ENCODE measurements at regions not wholly inside any gene's neighbourhood (a gene's known extent, or its start where the extent isn't known, plus 50 kb on each side); places are given as distances from the start of the nearest gene placed in this dataset.
A peak's percentile ranks its signal among the peaks of the same experiment; 100 is the strongest.
"Not testable (repeated sequence)": the region's sequence is repeated elsewhere in the genome, so short reads cannot be mapped to it uniquely, and the experiment has no call there.

- Histone ChIP-seq H3K36me3 (ENCODE audit: control insufficient read depth, insufficient read depth, low read length) (no peaks in the 10 kb centered on the region), H3K4me1 (no peaks in the 10 kb centered on the region), H3K9me3 (no peaks in the 10 kb centered on the region; the same call in 1 of the 2 replicates), H3K4me3 (ENCODE audit: low read depth, low read length) (no peak overlapping the region), H3K27me3 (replicated peaks; ENCODE audit: control insufficient read depth, insufficient read depth, low read length) (no peaks in the 10 kb centered on the region)
- no peak overlapping the region for H3K27ac Mint-ChIP-seq (ENCODE audit: unreplicated experiment)
- no peaks in the 10 kb centered on the region for H3K4me1 Mint-ChIP-seq (ENCODE audit: low read depth, unreplicated experiment)
- POLR2A ChIA-PET: no interaction called here
- no peak for DNase-seq
- BruUV-seq (replicated peaks): no TSS peak
- no peaks in the 10 kb centered on the region for H3K27me3 Mint-ChIP-seq (ENCODE audit: insufficient read depth, unreplicated experiment)
- intact Hi-C loops (cut with micrococcal nuclease; ENCODE audit: unreplicated experiment): no loop called here
- TF ChIP-seq CTCF (IDR thresholded peaks at IDR 0.05; ENCODE audit: insufficient read depth in 1 of 2, low read depth in 1 of 2, low read length in 1 of 2, severe bottlenecking in 1 of 2, unreplicated experiment in 1 of 2): no peak
- H3K9me3 Mint-ChIP-seq (ENCODE audit: unreplicated experiment): peaks cover 8% of the 10 kb centered on the region
- CTCF ChIA-PET: no interaction called here
- no peaks in the 10 kb centered on the region for H3K36me3 Mint-ChIP-seq (ENCODE audit: insufficient read depth, unreplicated experiment)
- H3K4me3 Mint-ChIP-seq (ENCODE audit: unreplicated experiment): no peak overlapping the region
Measured at GRCh38 chr3:153503873-153504272, 341.8 kb downstream of the RAP2B start.

- BruUV-seq (replicated peaks): TSS peak; percentile 80
- Mint-ChIP-seq H3K4me3 (ENCODE audit: unreplicated experiment) (peak overlapping the region; percentile 81), H3K27ac (ENCODE audit: unreplicated experiment) (peak overlapping the region; percentile 95)
- H3K27me3 ChIP-seq (replicated peaks; ENCODE audit: control insufficient read depth, insufficient read depth, low read length); H3K4me1 Mint-ChIP-seq (ENCODE audit: low read depth, unreplicated experiment); DNase-seq; H3K27me3 Mint-ChIP-seq (ENCODE audit: insufficient read depth, unreplicated experiment); H3K4me1 ChIP-seq; intact Hi-C loops (cut with micrococcal nuclease; ENCODE audit: unreplicated experiment); H3K9me3 Mint-ChIP-seq (ENCODE audit: unreplicated experiment); POLR2A ChIA-PET; H3K9me3 ChIP-seq; H3K36me3 ChIP-seq (ENCODE audit: control insufficient read depth, insufficient read depth, low read length); H3K36me3 Mint-ChIP-seq (ENCODE audit: insufficient read depth, unreplicated experiment); CTCF ChIA-PET: not testable (repeated sequence)
- peak overlapping the region; percentile 29 for H3K4me3 ChIP-seq (ENCODE audit: low read depth, low read length)
Measured at GRCh38 chr3:153506205-153506604, 344.2 kb downstream of the RAP2B start.

- intact Hi-C loops (cut with micrococcal nuclease; ENCODE audit: unreplicated experiment); H3K27me3 Mint-ChIP-seq (ENCODE audit: insufficient read depth, unreplicated experiment); POLR2A ChIA-PET: not testable (repeated sequence)
Measured at GRCh38 chr3:153506686-153507085, 344.7 kb downstream of the RAP2B start.

GRCh38 chr3:153513236-153513635 lies 351.2 kb downstream of the RAP2B start:
- CTCF ChIA-PET: no interaction called here

More at GRCh38 chr3:153506686-153507085, 344.7 kb downstream of the RAP2B start:
- H3K9me3 ChIP-seq; H3K27me3 ChIP-seq (replicated peaks; ENCODE audit: control insufficient read depth, insufficient read depth, low read length); BruUV-seq (replicated peaks); H3K9me3 Mint-ChIP-seq (ENCODE audit: unreplicated experiment); H3K4me1 Mint-ChIP-seq (ENCODE audit: low read depth, unreplicated experiment); H3K36me3 ChIP-seq (ENCODE audit: control insufficient read depth, insufficient read depth, low read length); CTCF ChIA-PET; H3K36me3 Mint-ChIP-seq (ENCODE audit: insufficient read depth, unreplicated experiment); H3K4me1 ChIP-seq: not testable (repeated sequence)
- peak overlapping the region; percentile 81 for H3K4me3 Mint-ChIP-seq (ENCODE audit: unreplicated experiment)
- peak overlapping the region; percentile 31 for H3K4me3 ChIP-seq (ENCODE audit: low read depth, low read length)
- peak; percentile 62 to 78 for DNase-seq
- peak overlapping the region; percentile 95 for H3K27ac Mint-ChIP-seq (ENCODE audit: unreplicated experiment)

More at GRCh38 chr3:153513236-153513635, 351.2 kb downstream of the RAP2B start:
- intact Hi-C loops (cut with micrococcal nuclease; ENCODE audit: unreplicated experiment): loop anchor here (10.0 kb wide), 1 partner anchor 82 kb away; no protein-coding TSS in a partner anchor
- H3K4me3 Mint-ChIP-seq (ENCODE audit: unreplicated experiment): no peak overlapping the region
- peaks cover 9% of the 10 kb centered on the region; the same call in 1 of the 2 replicates for H3K9me3 ChIP-seq
- peaks cover 12% of the 10 kb centered on the region for H3K9me3 Mint-ChIP-seq (ENCODE audit: unreplicated experiment)
- H3K4me3 ChIP-seq (ENCODE audit: low read depth, low read length): no peak overlapping the region
- no peaks in the 10 kb centered on the region for H3K27me3 Mint-ChIP-seq (ENCODE audit: insufficient read depth, unreplicated experiment)
- peak; percentile 28 to 31 for TF ChIP-seq CTCF (IDR thresholded peaks at IDR 0.05; ENCODE audit: insufficient read depth in 1 of 2, low read depth in 1 of 2, low read length in 1 of 2, severe bottlenecking in 1 of 2, unreplicated experiment in 1 of 2)
- no peaks in the 10 kb centered on the region for H3K4me1 Mint-ChIP-seq (ENCODE audit: low read depth, unreplicated experiment)
- no peaks in the 10 kb centered on the region for H3K36me3 Mint-ChIP-seq (ENCODE audit: insufficient read depth, unreplicated experiment)
- DNase-seq: peak in 1 of 2 experiments; percentile 9
- H3K4me1 ChIP-seq: no peaks in the 10 kb centered on the region
- no peaks in the 10 kb centered on the region for H3K36me3 ChIP-seq (ENCODE audit: control insufficient read depth, insufficient read depth, low read length)
- POLR2A ChIA-PET: no interaction called here
- no TSS peak for BruUV-seq (replicated peaks)
- H3K27ac Mint-ChIP-seq (ENCODE audit: unreplicated experiment): no peak overlapping the region
- H3K27me3 ChIP-seq (replicated peaks; ENCODE audit: control insufficient read depth, insufficient read depth, low read length): no peaks in the 10 kb centered on the region

Data from Caco-2 (cell line).